Stimulated activated CD4-positive, alpha-beta T cell treated with anti-CD3 and anti-CD28 coated beads, Interleukin-4, amount 100 ng/mL, for 24 hours (primary cell): ENCODE measurements at regions not wholly inside any gene's neighbourhood (a gene's known extent, or its start where the extent isn't known, plus 50 kb on each side); places are given as distances from the start of the nearest gene placed in this dataset.

Experiments
- DNase-seq: peaks from one replicate; pipeline ENCODE4 v3.0.0-alpha.2; 2020

DNA sequence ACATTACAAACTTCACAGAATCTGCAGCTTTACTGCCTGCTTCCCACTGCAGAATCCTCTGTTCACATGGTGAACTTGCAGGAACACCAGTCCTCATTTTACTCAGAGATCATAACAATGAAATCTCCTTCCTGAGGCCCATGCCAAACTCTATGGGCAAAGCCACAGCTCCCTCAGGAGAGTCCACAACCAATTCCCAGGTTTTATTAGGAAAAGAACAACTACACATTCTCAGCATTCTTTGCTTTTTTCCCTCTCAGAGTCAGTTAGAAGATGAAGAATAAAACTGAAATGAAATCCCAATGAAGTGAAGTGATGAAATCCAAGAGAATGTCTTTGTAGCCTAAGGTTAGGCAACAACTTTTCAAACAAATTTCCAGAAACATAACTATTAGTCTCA is 233.7 kb downstream of the DSEL start:
- no peak for DNase-seq

DNA sequence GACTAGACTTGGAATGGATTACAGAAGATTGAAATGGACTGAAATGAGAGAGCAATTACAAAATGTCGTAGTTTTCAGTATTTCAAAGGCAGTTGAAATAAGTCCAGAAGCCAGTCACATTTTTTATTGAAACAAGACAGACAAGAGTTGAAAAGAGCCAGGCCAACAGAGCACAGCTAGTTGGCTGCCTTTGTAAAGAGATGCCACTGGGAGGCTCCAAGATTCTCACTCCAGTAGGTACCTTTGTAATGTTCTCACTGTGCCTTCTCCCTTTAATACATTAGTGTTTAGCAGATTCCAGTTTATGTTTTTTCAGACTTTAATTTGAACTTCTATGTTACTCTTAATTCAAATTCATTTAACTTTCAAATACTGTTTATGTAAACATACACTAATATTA is 234.8 kb downstream of the DSEL start:
- no peak for DNase-seq

DNA sequence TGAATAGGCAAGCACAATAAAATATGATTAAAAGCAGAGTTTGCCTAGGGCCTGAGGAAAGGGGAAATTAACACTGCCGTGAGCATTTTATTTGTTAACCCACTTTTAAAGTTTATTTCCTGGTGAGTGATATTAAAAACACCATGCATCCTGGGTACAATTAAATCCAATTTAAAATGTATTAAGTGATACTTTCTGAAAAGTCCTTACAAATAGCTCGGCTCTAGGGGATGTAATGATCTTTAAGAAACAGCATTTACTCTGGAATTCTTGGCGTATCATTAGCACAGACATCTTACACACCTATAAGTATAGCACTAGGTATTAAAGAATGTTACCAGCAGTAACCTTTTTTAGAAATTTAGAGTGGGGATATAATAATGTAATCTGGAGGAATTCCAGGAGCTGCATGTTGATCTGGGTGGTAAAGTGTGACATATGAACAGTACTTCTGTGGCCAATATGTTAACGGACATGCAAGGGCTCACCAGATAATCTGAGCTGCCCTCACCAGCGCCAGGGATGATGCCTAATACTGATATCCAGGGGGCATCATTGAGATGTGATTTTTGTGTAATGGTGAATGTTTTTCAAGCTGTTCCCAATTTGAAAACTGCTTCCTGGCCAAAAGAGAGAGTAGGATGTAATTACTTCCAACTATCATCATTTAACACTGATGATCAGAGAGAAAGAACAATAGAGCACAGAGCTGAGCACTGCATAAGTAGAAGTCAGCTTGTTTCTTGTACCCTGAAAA is 235.9 kb downstream of the DSEL start:
- no peak for DNase-seq

DNA sequence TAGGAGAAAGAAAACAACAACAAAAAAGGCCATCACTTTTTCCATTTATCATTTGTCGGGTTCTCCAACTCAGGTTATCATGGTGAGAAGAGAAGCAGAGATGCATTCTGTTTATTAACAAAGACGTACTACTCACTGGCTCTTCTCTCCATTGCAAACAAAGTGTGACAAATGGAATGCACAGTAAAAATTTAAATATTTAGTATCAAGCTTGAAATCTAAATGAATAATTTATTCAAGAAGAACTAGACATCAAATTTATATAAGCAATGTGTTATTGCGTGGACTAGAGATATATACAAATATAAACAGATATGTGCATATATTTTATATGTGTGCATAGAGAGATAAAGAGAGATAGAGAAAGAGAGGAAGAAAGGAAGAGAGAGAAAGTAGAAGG is 236.5 kb downstream of the DSEL start:
- DNase-seq = no peak

DNA sequence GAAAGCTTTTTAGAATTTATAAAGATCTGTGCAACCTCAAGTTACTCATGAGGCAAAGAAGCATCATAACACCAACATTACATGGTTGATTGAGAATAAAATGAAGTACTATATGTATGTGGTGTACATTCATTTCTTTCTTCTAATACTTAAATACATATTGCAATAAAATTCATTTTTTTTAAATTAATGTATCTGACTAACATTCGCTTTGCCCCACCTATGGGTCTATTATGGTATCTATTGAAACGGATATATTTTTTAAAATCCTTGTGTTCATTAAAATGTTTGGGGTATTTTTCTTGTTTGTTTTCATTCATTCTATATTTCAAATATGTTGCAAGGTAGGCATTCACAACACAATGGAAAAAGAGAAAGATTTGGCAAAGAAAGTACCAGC is 237.5 kb downstream of the DSEL start:
- DNase-seq = no peak

DNA sequence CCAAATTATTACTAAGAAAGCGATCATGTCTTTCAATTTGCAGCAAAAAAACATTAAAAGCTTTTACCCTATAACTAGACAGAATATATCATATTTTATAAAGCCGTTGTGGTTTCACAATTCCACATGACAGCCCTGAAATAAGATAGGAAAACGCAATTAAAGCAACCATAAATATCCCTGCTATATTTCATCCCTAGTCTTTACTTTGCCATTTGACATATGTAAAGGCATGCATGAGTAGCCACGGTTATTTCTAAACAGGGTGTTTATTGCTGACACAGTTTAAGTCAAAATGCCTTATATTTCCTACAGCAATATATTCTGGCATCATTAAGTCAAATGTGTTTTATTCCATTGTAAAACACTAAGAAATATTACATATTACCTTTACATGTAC is 239.9 kb downstream of the DSEL start:
- no peak for DNase-seq

DNA sequence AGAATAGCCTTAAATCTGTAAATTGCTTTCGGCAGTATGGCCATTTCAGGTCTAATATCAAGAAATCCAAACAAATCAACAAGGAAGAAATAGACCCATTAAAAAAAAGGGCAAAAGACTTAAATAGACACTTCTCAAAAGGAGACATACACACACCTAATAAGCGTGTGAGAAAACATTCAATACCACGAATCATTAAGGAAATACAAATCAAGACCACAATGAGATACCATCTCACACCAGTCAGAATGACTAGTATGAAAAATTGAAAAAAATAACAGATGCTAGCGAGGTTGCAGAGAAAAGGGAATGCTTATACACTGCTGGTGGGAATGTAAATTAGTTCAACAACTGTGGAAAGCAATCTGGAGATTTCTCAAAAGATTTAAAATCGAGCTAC is 243.2 kb downstream of the DSEL start:
- DNase-seq = no peak

DNA sequence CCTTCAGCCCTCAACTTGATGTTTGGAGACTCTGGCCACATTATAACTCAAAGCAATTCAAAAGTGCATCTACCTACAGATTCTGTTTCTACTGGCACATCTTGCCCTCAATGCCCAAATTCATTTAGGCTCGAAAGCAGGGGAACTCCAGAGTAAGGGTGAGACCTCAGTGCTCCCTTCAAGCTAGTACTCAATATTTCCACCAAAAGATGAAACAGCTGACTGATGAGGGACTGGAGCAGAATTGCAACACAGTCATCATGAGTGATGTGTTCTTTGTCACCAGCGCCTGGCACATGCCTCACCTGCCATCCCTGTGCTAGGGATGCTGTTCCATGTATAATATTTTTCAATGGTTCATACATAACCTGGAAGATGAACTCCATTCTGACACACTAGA is 247.3 kb downstream of the DSEL start:
- no peak for DNase-seq

DNA sequence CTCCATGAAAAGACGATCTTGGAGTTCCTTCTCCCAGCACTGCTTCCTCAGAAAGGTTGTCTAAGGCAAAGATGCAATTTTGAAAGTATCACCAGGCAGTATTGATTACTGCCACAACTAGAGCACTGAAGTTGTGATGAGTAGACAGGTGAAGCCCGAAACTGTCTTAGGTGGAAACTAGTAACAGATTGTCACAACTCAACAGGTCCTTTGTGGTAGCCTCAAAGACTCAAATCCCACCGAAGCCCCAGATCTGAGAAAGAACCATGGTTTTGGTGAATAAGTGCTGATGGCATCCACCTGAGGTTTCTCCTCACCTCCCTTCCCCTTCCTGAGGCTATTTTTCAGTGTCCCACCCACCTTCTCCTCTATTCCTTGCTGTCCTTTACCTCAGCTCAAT is 248.0 kb downstream of the DSEL start:
- DNase-seq = no peak

DNA sequence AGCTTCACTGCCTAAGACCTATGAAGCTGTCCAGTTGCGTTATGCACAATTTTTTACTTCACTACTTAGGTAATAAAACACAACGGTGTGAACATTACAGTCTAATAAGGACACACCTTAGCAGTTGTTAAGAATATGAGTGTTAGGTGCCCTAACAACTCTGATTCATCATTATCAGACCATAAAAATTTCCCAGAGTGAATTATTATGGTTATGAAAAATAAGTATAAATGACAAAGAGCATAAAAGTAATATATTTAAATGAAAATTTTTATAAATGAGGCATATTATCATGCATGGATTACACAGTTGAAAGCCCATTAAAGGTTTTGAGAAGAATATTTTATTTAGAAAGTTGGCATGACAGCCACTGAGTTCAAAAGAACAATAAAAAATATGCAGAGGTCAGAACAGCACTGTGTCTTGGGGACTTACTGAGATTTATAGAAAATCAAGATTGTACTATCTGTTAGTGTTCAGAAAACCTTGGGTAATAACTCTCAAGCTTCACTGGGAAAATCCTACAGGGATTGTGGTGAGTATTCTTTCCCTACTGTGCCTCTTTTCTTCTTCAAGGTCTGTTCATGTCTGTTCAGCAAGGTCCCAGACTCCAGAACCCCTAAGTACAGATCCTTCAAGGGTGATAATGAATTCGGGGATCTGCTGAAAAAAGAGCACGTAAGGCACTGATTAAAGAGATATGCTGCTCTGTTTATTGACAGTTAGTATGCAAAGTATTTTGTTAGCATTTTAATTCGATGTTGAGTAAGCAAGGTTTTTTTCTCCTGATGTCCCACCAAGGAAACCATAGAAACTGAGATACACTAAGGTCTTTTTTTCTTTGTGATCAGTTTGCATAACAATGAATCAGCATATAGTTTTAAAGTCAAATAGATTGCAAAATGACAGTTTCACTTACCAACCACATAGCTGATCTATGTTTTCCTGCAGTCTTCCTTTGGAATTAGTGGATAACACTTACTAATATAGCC is 250.0 kb downstream of the DSEL start:
- DNase-seq = no peak

DNA sequence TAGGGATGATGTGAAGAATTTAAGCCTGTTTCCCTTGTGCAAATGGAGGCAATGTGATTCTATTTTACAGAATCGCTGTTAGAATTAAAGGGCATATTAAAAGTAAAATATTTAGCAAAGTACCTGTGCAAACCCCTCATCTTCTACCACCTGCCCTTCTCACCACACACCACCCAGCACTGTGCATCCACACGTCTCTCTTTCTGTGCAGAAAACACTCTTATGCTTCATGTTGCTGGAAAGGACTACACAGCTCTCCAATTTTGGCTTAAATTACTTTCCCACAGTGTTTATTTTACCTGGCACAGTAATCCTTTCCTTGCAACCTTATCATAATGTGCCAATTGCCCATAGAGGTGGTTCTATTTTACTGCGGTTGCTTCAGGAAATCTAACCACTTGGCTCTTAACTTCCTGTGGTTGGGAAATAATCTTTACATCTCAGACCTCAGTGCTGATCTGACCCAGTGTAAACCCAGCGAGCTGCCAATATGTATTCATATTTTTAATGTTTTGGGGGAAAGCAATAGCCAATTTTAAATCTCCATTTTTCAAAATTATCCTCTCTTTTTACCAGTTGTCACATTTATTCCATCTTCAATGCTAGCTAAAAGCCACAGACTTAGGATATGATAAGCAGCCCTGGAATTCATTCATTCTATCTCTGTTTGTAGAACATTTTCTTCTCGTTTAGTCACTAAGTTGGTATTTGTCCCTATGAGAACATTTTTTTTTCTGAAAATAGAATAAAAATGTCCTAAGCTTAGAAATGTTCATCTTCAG is 250.9 kb downstream of the DSEL start:
- no peak for DNase-seq

DNA sequence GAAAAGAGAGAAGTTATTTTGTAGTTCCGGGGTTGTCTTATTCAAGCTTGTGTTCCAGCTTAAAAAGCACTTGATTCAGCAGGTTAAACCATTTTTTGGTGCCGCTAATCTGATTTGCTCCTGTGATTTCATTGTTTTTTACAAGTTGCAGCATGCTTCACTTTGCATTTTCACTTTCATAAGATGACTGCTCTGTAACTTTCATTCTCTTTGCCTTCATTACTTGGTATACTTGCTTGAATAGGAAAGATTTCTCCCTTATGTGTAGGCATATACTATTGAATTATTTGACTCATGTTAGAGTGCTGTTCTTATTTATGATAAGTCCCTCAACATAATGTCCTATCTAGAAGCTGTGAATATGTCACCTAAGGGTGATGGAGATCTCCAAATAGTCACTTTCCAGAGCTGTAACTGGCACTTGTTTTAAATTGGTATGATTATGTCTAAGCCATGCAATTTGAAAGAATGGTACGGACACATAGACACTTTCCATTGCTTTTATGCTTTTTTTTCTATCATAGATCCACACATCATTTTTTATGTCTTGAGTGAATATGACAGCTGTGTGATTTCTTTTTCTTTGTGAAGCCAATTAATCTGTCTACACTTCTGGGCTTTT is 254.5 kb downstream of the DSEL start:
- DNase-seq = no peak

DNA sequence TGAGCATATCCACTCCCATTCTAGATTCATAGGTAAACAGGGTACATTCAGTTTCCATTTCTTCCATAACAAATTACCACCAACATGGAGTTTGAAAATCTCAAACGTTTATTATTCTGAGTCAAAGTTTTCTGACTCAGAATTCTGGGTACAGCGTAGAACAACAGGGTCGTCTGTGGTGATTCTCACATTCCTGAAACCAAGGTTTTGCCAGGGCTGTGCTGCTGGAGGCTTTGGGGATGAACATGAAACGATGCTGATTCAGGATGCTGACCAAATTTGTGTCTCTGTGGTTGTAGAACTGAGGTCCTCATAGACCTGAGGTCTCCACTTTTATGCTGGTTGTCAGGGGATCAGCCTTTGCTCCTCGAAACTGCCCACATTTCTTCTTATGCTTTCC is 255.7 kb downstream of the DSEL start:
- DNase-seq = no peak

DNA sequence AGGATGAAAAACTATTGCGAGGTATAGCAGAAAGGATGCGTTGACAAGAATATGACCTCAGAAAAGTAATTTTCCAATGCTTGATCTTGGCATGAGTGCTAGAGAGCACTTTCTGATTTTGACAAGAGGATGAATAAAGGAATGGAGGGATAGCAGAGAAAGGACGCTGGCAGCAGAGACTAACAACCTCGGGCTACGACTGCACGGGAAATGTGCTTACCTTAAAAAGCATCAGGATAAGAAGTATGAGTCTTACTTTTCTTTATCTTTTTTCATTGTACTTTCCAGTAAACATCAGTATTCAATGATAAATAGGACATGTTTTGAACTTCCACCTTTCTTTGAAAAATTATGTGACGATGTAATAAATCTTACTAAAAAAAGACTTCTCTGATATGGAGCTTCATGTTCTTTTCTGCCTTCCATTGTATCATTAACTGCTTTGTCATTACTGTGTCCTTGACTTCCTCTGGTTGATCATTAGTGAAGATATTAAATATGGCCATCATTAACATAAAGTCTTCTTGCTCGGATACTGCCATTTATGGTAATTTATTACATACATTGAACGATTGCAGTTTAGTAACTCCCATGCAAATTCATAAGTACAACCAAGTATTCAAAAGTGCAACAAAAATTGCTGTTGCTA is 265.6 kb downstream of the DSEL start:
- no peak for DNase-seq

DNA sequence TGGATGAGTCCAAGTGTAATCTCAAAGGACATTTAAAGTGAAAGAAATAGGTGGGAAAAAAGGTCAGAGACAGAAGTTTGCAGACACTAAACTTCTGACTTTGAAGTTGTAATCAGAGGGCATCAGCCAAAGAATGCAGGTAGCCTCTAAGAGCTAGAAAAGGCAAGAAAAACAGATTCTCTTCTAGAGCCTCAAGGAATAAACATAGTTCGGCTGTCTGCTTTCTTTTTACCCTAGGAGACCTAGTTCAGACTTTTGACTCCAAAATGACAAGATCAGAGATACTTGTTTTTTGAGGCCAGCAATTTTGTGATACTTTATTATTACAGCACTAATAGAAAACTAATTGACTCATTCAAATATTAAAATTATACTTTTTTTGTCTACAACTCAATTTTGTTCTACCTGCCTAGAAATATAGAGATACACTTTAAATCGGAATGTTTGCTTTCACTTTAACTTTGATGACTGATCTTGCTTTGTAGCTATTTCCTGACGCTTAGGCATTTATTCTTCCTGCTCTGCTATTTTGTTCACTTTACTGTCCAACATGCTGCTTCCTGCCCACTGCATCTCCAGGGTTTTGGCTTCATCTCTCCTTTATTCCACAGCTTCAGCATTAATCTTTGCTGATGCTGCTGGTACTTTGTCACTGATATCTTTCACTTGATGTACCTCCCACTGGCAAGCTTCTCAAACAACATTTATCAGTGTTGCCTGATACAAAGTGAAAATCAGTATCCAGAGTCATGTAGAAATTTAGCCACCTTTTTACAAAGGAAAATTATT is 272.5 kb downstream of the DSEL start:
- no peak for DNase-seq

DNA sequence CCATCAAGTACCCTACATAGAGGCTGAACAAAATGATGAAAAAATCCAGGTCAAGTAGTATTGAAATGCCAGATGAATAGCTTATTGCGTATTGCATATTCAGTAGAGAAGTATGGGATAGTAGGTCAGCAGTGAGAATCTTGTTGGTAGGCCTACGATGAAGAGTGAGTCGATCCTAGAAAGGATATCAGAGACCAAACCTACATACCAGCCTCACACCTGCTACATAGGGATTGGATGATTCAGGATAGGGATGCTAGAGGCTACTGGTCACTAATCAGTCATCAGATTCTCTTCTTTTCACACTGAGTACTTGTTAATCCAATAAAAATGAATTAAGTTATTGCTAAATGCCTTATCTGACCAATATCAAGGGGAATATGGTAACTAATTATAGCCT is 274.5 kb downstream of the DSEL start:
- DNase-seq = no peak

DNA sequence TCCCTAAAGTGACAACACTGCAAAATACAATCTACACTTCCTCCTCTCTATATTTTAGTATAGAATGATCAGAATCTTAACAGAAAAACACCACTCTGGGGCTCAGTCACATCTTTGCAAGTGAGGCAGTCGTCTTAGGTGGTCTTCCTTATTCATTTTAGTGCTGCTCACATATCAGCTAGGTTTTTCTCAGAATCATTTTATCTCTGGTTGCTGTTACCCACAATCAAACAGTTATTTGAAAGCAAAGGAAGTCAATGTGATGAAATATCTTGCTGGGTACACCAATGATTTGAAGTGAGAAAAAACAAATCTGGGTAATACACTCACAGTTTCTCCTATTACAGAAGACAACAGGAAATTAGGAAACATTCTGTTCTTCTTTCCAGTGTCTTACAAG is 275.2 kb downstream of the DSEL start:
- no peak for DNase-seq

DNA sequence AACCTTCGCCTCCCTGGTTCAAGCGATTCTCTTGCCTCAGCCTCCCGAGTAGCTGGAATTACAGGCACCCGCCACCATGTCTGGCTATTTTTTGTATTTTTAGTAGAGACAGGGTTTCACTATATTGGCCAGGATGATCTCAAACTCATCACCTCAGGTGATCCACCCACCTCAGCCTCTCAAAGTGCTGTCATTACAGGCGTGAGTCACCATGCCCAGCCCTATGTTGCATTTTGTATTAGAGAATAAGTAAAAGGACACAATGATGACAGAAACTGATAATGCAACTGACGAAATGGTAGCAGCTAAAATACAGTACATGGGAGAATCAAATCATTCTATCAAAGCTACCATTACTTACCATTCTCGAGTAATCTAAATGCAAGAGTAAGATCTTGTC is 276.7 kb downstream of the DSEL start:
- DNase-seq = no peak

DNA sequence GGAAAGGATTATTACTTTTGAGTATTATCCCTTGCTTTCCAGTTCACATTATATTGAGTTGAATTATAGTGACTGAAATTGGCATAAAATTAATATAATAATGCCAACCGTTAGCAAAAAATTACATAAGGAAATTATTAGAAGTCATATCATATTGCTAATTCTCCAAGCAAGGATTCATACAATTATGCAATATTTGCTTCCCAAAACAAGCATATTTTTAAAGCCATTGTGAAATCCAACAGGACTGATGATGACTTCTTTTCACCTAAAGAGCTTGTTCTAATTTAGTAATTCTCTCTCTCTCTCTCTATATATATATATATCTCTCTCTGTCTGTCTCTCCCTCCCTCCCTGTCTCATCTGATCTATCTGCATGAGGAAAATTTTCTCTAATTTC is 283.5 kb downstream of the DSEL start:
- DNase-seq = no peak

DNA sequence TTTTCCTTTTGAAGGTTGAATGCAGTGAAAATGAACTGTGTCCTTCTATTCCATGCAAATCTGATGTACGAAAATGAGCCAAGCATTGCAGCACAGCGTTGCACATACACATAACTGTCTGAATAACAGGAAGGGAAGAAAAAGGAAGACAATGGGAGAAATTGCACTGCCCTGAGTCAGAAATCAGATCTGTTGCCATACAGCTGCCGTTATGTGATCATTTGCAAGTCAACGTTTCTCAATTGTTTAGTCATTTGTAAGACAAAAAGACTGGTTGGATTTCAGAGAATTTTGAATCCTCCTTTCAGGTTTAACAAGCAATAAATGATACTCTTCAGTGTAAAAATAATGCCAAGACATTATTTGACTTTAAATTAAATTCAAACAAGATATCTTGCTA is 284.1 kb downstream of the DSEL start:
- no peak for DNase-seq

DNA sequence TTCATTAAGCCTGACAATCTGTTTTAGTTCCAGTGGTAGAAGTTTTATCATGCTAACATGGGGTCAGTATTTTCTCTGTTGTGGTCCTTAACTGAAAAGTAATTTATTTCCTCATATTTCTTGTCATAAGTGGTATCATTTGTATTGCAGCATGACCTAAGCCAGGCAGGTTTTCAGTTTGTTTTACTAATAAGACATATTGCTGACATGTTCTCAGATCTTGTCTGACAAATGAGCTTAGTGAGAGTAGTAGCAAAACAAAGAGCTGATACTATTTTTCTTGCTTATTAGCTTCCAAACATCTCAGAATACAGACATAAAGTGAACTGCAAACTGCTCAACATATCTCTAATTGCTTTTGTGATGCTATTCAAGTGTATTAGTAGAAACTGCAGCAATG is 293.6 kb downstream of the DSEL start:
- DNase-seq = no peak

DNA sequence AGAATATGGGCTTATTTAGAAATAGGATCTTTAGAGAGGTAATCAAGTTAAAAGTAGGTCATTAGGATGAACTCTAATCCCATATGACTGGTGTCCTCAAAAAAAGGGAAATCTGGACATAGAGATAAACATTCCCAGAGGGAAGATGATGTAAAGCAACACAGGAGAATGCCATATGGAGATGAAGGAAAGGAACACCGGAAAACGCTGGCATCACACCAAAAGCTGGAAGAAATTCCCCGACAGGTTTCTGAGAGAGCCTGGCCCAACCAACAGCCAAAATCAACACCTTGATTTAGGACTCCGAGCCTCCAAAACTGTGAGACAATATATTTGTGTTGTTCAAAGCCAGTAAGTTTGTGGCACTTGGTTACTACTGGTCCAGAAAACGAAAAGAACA is 296.7 kb downstream of the DSEL start:
- DNase-seq = no peak
